ENCODE measurements at regions not wholly inside any gene's neighbourhood (a gene's known extent, or its start where the extent isn't known, plus 50 kb on each side); places are given as distances from the start of the nearest gene placed in this dataset.

DNA sequence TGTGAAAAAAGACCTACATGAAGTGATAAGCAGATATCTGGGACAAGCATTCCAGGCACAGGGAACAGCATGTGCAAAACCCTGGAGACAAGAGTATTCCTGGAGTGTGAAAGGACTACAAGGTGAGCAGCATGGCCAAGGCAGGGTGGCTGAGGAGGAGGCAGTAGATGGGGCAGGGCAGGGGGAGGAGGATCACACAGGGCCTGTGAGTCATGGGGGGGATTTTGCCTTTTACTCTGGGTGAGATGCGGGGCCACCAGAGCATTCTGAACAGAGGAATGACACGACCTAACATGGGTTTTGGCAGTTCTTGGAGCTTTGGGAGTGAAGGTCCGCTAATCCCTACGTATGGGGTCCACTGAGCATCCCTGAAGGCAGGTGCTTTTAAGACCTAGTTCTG lies 69.8 kb upstream of the CCN6 start:
- DNase-seq (ENCODE audit: extremely low read depth, low read depth): no peak
- TF ChIP-seq CTCF (IDR thresholded peaks at IDR 0.05; ENCODE audit: low read depth, low read length, missing control alignments): no peak
- no peak overlapping the region for H3K4me3 ChIP-seq (replicated peaks; ENCODE audit: low read depth, low read length)

- H3K4me3 ChIP-seq (replicated peaks; ENCODE audit: low read depth, low read length): no peak overlapping the region
- no peak for TF ChIP-seq CTCF (IDR thresholded peaks at IDR 0.05; ENCODE audit: low read depth, low read length, missing control alignments)
- no peak for DNase-seq (ENCODE audit: extremely low read depth, low read depth)
Observed at GRCh38 chr6:111984516-111985201, 69.2 kb upstream of the CCN6 start.

DNA sequence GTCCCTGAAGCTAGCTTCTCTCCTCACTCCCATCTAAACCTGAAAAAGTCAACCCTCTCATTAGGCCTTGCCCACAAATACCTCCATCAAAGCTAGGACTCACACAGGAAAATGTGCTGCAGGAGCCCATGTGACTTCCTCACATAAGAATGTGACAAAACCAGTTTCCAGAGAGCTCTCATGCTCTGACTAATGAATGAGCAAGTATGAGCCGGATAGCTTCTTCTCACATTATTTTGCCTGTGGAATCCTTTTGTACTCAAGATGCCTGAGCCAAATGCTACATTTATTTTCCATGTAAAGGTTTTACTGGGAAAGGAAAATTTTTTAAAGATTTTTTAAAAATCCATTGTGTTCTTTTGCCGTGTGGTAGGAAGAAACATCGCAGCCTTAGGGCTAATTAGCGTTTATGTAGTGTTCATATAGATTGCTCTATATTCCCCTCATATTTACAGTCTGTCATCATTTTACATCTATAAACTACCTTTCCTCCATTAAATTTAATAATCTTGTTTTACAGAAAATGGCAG lies 68.6 kb upstream of the CCN6 start:
- DNase-seq (ENCODE audit: extremely low read depth, low read depth): no peak
- no peak for TF ChIP-seq CTCF (IDR thresholded peaks at IDR 0.05; ENCODE audit: low read depth, low read length, missing control alignments)

DNA sequence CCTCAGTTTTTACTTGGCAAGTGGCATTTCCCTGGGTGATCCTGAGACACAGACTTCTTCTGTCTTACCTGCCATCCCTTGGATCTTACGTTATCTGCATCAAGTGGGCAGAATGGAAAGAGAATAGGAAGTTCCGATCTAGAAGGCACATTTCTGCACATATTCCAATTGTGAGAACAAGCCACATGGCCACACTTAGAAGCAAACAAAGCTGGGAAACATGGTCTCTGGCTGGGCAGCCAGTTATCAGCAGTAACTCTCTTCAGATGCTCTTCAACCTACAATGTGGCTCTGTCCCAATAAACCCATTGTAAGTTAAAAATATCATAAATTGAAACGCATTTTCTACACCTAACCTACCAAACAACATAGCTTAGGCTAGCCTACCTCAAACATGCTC lies 67.3 kb upstream of the CCN6 start:
- TF ChIP-seq CTCF (IDR thresholded peaks at IDR 0.05; ENCODE audit: low read depth, low read length, missing control alignments): no peak
- H3K4me3 ChIP-seq (replicated peaks; ENCODE audit: low read depth, low read length): no peak overlapping the region
- DNase-seq (ENCODE audit: extremely low read depth, low read depth): no peak

More for the DNA sequence above, 68.6 kb upstream of the CCN6 start:
- no peak overlapping the region for H3K4me3 ChIP-seq (replicated peaks; ENCODE audit: low read depth, low read length)

DNA sequence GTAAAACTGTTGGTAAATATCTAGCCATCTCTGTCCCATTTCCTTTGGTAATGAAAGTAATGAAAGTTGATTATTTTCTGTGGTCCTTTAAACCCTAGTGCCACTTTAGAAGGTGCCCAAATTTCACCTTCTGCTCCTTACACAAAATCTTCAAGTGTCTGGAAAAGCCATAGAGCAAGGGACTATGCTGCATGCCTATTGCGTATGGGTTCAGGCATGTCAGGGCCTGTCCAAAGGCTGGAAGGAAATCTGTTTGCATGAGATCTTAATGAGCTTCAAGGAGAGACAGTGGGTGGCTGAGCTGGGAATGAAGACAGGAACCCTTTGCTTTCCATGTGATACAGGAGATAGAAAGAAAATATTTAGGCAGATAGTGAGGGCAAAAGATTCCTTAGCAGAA lies 66.6 kb upstream of the CCN6 start:
- DNase-seq (ENCODE audit: extremely low read depth, low read depth): no peak
- no peak for TF ChIP-seq CTCF (IDR thresholded peaks at IDR 0.05; ENCODE audit: low read depth, low read length, missing control alignments)
- H3K4me3 ChIP-seq (replicated peaks; ENCODE audit: low read depth, low read length): no peak overlapping the region

- no peak overlapping the region for H3K4me3 ChIP-seq (replicated peaks; ENCODE audit: low read depth, low read length)
- no peak for DNase-seq (ENCODE audit: extremely low read depth, low read depth)
- TF ChIP-seq CTCF (IDR thresholded peaks at IDR 0.05; ENCODE audit: low read depth, low read length, missing control alignments): no peak
Observed at GRCh38 chr6:111988926-111989325, 65.0 kb upstream of the CCN6 start.

- DNase-seq (ENCODE audit: extremely low read depth, low read depth): no peak
- no peak for TF ChIP-seq CTCF (IDR thresholded peaks at IDR 0.05; ENCODE audit: low read depth, low read length, missing control alignments)
- H3K4me3 ChIP-seq (replicated peaks; ENCODE audit: low read depth, low read length): no peak overlapping the region
Observed at GRCh38 chr6:111989743-111990142, 64.2 kb upstream of the CCN6 start.
